K562 (cell line): ENCODE measurements at regions not wholly inside any gene's neighbourhood (a gene's known extent, or its start where the extent isn't known, plus 50 kb on each side); places are given as distances from the start of the nearest gene placed in this dataset.

Experiments
- ATAC-seq: fragments of 200-7000 bp; cut with Tn5 transposase; 3 replicates; pipeline ENCODE4 v1.9.1; 2020; ENCODE audit warnings: moderate library complexity
- BruUV-seq: library from RNA; stranded (reverse); fragments of 400-500 nt; replicated peaks from 2 replicates; lab custom pipeline; 2021; lab: Mats Ljungman, UMichigan
- CTCF ChIA-PET: fragments of 300-600 bp; formaldehyde crosslinking; extraction: SDS; loops from one replicate; lab custom pipeline; 2021; ENCODE audit warnings: low intra/inter-chr PET ratio; lab: Yijun Ruan, JAX
- POLR2A ChIA-PET: fragments of 300-600, 350-650 bp; sonication (Branson Sonifier 250); formaldehyde crosslinking; extraction: SDS; loops from one replicate; lab custom pipeline; 2021; ENCODE audit warnings: antibody characterized with exemption, inconsistent platforms; lab: Yijun Ruan, JAX
- DNase-seq, 4 experiments: peaks; one replicate each; pipeline versions ENCODE4 v3.0.0 to v3.0.0-alpha.2; 2011 to 2018; ENCODE audit warnings: low spot score in 3 of 4, mixed read lengths in 3 of 4; ENCODE audit errors: extremely low read depth in 1 of 4
- FAIRE-seq: peaks from 2 replicates; lab custom pipeline; 2011; peaks lifted over from hg19 to GRCh38; lab: Jason Lieb, UNC
- H2AFZ ChIP-seq: 2 replicates; pipeline ENCODE4 v1.6.0; 2011; ENCODE audit warnings: low read depth, low read length, control low read depth, inconsistent platforms
- H3K27ac ChIP-seq: fragments of 200-600 bp; 3 replicates; pipeline ENCODE4 v1.8.0; 2011; ENCODE audit warnings: low read depth, mild to moderate bottlenecking, control low read depth, inconsistent platforms, low read length, moderate library complexity, mixed read lengths; ENCODE audit errors: extremely low read depth
- H3K27me3 ChIP-seq, 2 experiments: fragments of 300-600 bp in 1 of 2; 2 replicates in 1 of 2; 3 replicates in 1 of 2; pipeline versions ENCODE4 v1.6.0 to v1.8.0; 2011; ENCODE audit warnings: inconsistent platforms in 2 of 2, low read length in 2 of 2, mild to moderate bottlenecking in 1 of 2, mixed read lengths in 1 of 2, moderate library complexity in 1 of 2; ENCODE audit not compliant: control insufficient read depth in 2 of 2, insufficient read depth in 2 of 2
- H3K36me3 ChIP-seq: fragments of 300-600 bp; 3 replicates; pipeline ENCODE4 v1.8.0; 2011; ENCODE audit warnings: mild to moderate bottlenecking, low read length, inconsistent platforms; ENCODE audit not compliant: control insufficient read depth, insufficient read depth
- H3K4me1 ChIP-seq, 2 experiments: fragments of 200-600 bp in 1 of 2; replicated peaks in 1 of 2; 2 replicates in 1 of 2; 3 replicates in 1 of 2; pipeline versions ENCODE4 v1.5.1 to v1.8.0; 2011; ENCODE audit warnings: inconsistent platforms in 2 of 2, low read length in 2 of 2, mild to moderate bottlenecking in 1 of 2, mixed read lengths in 1 of 2, moderate library complexity in 1 of 2; ENCODE audit not compliant: control insufficient read depth in 2 of 2, insufficient read depth in 2 of 2
- H3K4me2 ChIP-seq: 2 replicates; pipeline ENCODE4 v1.6.1; 2011; ENCODE audit warnings: low read length, control low read depth, inconsistent platforms, mixed read lengths; ENCODE audit not compliant: insufficient read depth
- H3K4me3 ChIP-seq: fragments of 200-600 bp; sonication (generic), shearing (Covaris generic); 2 replicates; pipeline ENCODE4 v1.5.1; 2016; ENCODE audit warnings: control low read depth, inconsistent platforms
- H3K79me2 ChIP-seq: fragments of 200-600 bp; 3 replicates; pipeline ENCODE4 v1.8.0; 2011; ENCODE audit warnings: low read length, inconsistent platforms; ENCODE audit not compliant: control insufficient read depth, insufficient read depth
- H3K9ac ChIP-seq, 2 experiments: 2 replicates each; pipeline versions ENCODE4 v1.6.0 to v1.6.1; 2011; ENCODE audit warnings: low read depth in 2 of 2, low read length in 2 of 2, control low read depth in 1 of 2, inconsistent platforms in 1 of 2, mild to moderate bottlenecking in 1 of 2, mixed read lengths in 1 of 2; ENCODE audit not compliant: insufficient read depth in 1 of 2
- H3K9me1 ChIP-seq: one replicate; pipeline ENCODE4 v1.6.0; 2011; ENCODE audit warnings: inconsistent platforms, mild to moderate bottlenecking, low read length, moderate library complexity; ENCODE audit not compliant: control insufficient read depth, insufficient read depth
- H3K9me3 ChIP-seq: replicated peaks from 2 replicates; pipeline ENCODE4 v1.5.1; 2011; ENCODE audit warnings: low read depth, low read length, inconsistent platforms; ENCODE audit not compliant: control insufficient read depth, insufficient read depth
- H4K20me1 ChIP-seq: replicated peaks from 2 replicates; pipeline ENCODE4 v1.6.1; 2011; ENCODE audit warnings: low read length, inconsistent platforms, mixed read lengths; ENCODE audit not compliant: control insufficient read depth, insufficient read depth
- COPS2 ChIP-seq: fragments of 450-650 bp; conservative IDR thresholded peaks from 2 replicates; pipeline ENCODE4 v1.6.1; 2016; ENCODE audit warnings: mild to moderate bottlenecking, moderate library complexity
- CREBBP ChIP-seq: IDR thresholded peaks from one replicate; pipeline ENCODE4 v1.6.1; 2012; ENCODE audit warnings: low read depth, mild to moderate bottlenecking, control low read depth, inconsistent platforms, low read length
- FOXJ2 ChIP-seq: fragments of 200-800 bp; sonication (Bioruptor generic); IDR thresholded peaks from 2 replicates; pipeline ENCODE4 v1.6.1; 2016; ENCODE audit warnings: missing genetic modification characterization, missing compliant biosample characterization
- GMEB1 ChIP-seq: fragments of 250-450 bp; sonication (Bioruptor Pico); IDR thresholded peaks from 2 replicates; pipeline ENCODE4 v1.4.0; 2020; ENCODE audit warnings: mild to moderate bottlenecking
- KDM4B ChIP-seq, 2 experiments: fragments of 450-650 bp in 1 of 2; sonication (generic) in 1 of 2; IDR thresholded peaks; 2 replicates each; pipeline ENCODE4 v1.6.1; 2016 to 2017; ENCODE audit warnings: borderline replicate concordance in 2 of 2, antibody characterized with exemption in 1 of 2, low read depth in 1 of 2, mild to moderate bottlenecking in 1 of 2
- NFIC ChIP-seq: fragments of 450-650 bp; IDR thresholded peaks from 2 replicates; pipeline ENCODE4 v1.6.1; 2017; ENCODE audit warnings: mild to moderate bottlenecking, inconsistent platforms
- NR2C2 ChIP-seq, 2 experiments: fragments of 200-800 bp in 1 of 2; sonication (Bioruptor generic) in 1 of 2; sonication (generic) in 1 of 2; formaldehyde crosslinking in 1 of 2; IDR thresholded peaks; 2 replicates each; pipeline versions ENCODE4 v1.6.1 to v1.8.0; 2016 to 2022; ENCODE audit warnings: mild to moderate bottlenecking in 1 of 2, missing compliant biosample characterization in 1 of 2, missing genetic modification characterization in 1 of 2, missing genetic modification reagents in 1 of 2
- PRMT5 ChIP-seq: sonication (generic); formaldehyde crosslinking; IDR thresholded peaks from 2 replicates; pipeline ENCODE4 v1.5.0; 2020; ENCODE audit warnings: missing genetic modification reagents
- TGIF2 ChIP-seq: sonication (generic); formaldehyde crosslinking; IDR thresholded peaks from 2 replicates; pipeline ENCODE4 v1.8.1; 2022; ENCODE audit warnings: mild to moderate bottlenecking, missing genetic modification reagents, moderate library complexity
- WGBS: fragments of 100-300 bp; shearing (Covaris generic); methylation state at CpG from one replicate; pipeline ENCODE4 v1.1.6; 2016; ENCODE audit warnings: low coverage, mixed read lengths; ENCODE audit not compliant: insufficient coverage; ENCODE audit errors: missing lambda C conversion rate; 5-methylcytosine and 5-hydroxymethylcytosine counted together
- in situ Hi-C: fragments of 300-500 bp; cut with MboI; formaldehyde crosslinking; loops from 4 replicates; pipeline ENCODE4 v1.15.0; 2018; ENCODE audit warnings: inconsistent platforms, mixed read lengths
- intact Hi-C: fragments of 100-400 bp; cut with micrococcal nuclease; formaldehyde crosslinking; loops from 2 replicates; pipeline ENCODE4 v1.14.2; 2022

GRCh38 chr11:90775567-90776165 lies 552.8 kb upstream of the CHORDC1 start:
- Histone ChIP-seq H3K79me2 (no peaks in the 10 kb centered on the region), H3K4me1 (no peaks in the 10 kb centered on the region), H2AFZ (no peak overlapping the region)
- in situ Hi-C loops = no loop called here
- no peak for TF ChIP-seq FOXJ2 (tag)
- no peak for TF ChIP-seq PRMT5 (CRISPR knock-in tag)
- no peak for TF ChIP-seq TGIF2 (CRISPR knock-in tag)
- TF ChIP-seq NR2C2 (CRISPR knock-in tag; IDR thresholded peaks at IDR 0.05) = no peak
- no peak for TF ChIP-seq NR2C2 (tag; IDR thresholded peaks at IDR 0.05)
- TF ChIP-seq KDM4B (IDR thresholded peaks at IDR 0.05; ENCODE audit: borderline replicate concordance in 2 of 2, low read depth in 1 of 2) = no peak
- TF ChIP-seq CREBBP = no peak
- no peak for TF ChIP-seq NFIC
- no peak for TF ChIP-seq COPS2
- TF ChIP-seq GMEB1 (CRISPR knock-in tag) = no peak
- TF ChIP-seq, all 486 proteins: peak for 0
- Histone ChIP-seq H4K20me1 (no peaks in the 10 kb centered on the region), H3K9ac (no peak overlapping the region), H3K9me3 (no peaks in the 10 kb centered on the region), H3K4me3 (no peak overlapping the region), H3K27ac (no peak overlapping the region), H3K4me2 (no peak overlapping the region), H3K36me3 (no peaks in the 10 kb centered on the region), H3K9me1 (no peaks in the 10 kb centered on the region), H3K27me3 (no peaks in the 10 kb centered on the region)
- FAIRE-seq = no peak
- no TSS peak for BruUV-seq
- intact Hi-C loops = no loop called here
- no peak for ATAC-seq
- DNase-seq = no peak
- POLR2A ChIA-PET = no interaction called here
- CTCF ChIA-PET = no interaction called here
- WGBS = 0% methylated on average over 6 of the region's 6 CpGs
